Activated CD4-positive, alpha-beta T cell treated with anti-CD3 and anti-CD28 coated beads, Interleukin-2, Interleukin-4, amounts not matched to agents 100 ng/mL and 50 ng/mL, durations not matched to agents 16 hours and 8 hours (primary cell): ENCODE measurements at regions not wholly inside any gene's neighbourhood (a gene's known extent, or its start where the extent isn't known, plus 50 kb on each side); places are given as distances from the start of the nearest gene placed in this dataset.
"Not testable (repeated sequence)": the region's sequence is repeated elsewhere in the genome, so short reads cannot be mapped to it uniquely, and the experiment has no call there.

Source experiments
- DNase-seq: peaks from one replicate; pipeline ENCODE4 v3.0.0-alpha.2; 2020; ENCODE audit warnings: low spot score

DNA sequence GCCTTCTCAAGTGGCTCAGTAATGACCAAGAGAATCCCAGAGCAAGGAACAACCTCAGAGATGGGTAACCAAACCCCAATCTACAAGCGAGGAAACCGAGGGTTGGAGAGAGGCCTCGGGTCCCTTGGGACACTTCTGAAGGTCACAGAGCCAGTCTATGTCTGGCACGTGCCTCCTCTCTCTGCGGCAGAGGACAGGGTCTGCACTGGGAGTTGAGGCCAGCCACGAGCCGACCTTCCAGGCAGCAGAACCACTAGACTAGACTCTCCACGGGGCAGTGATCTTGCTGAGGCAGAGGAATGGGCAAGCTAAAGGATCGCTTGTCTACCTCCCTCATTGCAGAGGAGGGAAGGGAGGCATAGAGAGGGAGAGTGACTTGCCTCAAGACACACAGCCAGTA, 100.6 kb upstream of the SMAD3 start:
- DNase-seq: no peak

DNA sequence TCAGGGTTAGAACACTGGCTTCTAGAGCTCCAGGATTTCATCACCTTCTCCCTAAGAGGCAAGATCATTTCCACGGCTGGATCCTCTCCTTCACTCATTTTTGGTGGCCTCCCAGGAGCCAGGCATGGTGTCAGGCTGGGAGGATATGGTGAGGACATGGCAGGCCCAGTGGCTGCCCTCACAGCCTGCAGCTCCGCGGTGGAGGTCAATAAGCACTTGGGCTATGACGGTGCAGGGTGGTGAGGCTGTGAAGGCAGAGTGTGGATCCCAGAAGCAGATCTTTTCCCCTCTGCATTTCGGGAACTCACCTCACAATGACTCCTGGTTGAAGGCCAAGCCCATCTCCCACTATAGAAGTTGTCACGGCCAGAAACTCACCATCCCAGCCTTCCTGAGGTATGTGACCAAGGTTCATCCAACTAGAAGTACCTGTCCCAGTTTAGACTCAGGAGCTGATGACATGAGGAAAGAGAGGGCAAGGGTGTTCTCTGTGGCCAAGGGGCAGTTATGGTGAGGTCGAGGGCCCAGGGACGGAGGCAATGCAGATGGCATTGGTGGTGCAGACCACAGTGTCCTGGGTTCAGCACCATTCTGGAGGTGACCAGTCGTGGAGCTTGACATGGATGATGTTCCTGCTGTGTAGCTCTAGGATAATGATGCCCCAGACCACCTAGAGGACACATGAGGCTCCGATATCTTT, 100.1 kb upstream of the SMAD3 start:
- DNase-seq: no peak

DNA sequence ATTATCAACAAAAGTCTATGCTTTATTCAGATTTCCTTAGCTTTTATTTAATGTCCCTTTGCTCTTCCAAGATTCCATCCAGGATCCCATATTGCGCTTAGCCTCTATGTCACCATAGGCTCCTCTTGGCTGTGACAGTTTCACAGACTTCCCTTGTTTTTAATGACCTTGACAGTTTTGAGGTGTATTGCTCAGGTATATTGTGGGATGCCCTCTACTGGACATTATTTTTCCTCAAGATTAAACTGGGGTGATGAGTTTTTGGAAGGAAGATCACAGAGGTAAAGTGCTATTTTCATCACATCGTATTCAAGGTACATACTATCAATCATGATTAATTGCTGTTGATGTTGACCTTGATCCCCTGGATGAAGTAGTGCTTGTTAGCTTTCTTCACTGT, 99.1 kb upstream of the SMAD3 start:
- no peak for DNase-seq

DNA sequence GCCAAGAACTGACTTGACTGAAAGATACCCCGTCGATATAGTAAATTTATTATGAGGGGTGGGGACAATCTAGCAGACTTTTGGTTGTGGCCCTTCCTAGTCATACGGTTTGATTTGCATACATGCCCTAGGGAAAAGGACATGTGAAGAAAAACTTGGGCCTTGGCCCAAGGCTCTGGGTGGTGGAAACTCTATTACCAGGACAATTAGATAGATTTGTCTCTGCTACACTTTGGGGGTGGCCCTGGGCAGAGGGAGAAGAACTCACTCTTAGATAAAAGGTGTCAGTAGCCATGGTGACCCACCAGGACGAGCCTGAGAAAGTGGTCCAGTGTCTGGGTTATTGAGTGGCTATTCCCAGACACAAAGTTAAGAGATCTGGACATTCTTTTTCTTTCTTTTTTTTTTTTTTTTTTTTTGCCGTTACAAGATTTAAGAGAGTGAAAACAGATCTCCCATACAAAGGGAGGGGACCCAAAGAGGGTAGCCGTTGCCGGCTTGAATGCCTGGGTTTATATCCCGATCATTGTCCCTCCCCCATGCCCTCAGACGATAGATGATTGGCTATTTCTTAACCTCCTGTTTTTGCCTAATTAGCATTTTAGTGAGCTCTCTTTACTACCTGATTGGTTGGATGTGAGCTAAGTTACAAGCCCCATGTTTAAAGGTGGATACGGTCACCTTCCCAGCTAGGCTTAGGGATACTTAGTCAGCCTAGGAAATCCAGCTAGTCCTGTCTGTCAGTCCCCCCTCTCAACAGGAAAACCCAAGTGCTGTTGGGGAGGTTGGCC, 96.4 kb upstream of the SMAD3 start:
- no peak for DNase-seq

DNA sequence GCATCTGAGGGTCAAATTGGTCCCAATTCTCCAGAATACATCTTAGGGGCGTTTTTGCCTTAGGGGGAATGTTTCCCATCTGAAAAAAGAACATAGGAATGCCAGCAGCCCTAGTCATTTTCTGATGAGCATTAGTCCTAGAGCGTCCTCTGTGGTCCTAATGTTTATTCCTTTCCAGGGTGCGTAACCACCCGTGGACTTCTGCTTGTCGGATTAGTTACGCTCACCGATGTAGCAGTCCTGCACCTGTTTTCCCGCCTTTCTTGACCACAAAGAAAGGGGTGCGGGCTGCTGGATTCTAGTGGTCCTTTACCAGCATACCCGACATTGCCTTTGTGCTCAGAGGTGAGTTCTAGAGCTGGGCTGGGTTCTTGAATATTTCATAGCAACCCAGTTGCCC, 91.3 kb upstream of the SMAD3 start:
- not testable (repeated sequence) for DNase-seq

DNA sequence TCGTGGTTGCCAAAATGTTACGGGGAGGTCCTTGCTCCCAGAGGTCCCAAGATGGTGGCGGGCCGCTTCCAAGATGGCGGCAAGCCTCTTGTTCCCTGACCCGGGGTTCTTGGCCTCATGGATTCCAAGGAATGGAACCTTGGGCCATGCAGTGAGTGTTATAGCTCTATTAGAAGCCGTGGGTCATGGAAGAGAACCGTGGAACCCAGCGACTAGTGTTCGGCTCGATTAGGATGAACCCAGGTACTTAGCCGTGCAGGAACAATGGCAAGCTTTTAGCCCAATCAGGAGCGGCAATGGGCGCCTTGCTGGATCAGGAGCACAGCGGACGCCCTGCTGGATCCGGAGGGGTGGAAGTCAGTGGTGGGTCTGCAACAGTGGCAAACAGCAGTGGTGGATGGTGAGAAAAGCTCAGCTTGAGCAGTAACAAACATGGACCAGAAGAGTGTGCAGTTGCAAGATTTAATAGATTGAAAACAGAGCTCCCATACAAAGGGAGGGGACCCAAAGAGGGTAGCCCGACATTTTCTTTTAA, 89.2 kb upstream of the SMAD3 start:
- DNase-seq: not testable (repeated sequence)

DNA sequence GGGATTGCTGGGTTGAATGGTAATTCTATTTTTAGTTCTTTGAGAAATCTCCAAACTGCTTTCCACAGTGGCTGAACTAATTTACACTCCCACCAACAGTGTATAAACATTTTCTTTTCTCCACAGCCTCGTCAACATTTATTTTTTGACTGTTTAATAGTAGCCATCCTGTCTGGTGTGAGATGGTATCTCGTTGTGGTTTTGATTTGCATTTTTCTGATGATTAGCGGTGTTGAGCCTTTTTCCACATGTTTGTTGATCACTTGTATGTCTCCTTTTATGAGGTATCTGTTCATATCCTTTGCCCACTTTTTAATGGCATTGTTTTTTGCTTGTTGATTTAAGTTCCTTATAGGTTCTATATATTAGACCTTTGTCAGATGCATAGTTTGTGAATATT, 85.1 kb upstream of the SMAD3 start:
- DNase-seq: not testable (repeated sequence)

DNA sequence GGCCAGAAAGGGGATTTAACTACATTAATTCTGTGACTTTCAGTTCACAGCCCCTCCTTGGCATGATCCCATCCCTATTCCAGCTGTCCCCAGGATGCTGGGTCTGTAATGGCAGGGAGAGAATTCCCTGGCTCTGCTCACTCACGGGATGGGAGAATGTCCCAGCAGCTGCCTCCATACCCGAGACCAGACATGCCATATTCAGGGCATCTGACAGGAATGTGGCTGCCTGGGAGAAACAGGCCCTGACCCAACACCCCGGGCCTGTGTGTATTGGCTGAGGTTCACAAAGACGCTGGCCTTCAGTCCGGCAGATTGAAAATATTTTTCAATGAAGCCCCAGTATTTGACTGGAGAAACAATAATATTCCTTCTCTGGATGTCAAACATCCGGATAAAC, 83.6 kb upstream of the SMAD3 start:
- no peak for DNase-seq

DNA sequence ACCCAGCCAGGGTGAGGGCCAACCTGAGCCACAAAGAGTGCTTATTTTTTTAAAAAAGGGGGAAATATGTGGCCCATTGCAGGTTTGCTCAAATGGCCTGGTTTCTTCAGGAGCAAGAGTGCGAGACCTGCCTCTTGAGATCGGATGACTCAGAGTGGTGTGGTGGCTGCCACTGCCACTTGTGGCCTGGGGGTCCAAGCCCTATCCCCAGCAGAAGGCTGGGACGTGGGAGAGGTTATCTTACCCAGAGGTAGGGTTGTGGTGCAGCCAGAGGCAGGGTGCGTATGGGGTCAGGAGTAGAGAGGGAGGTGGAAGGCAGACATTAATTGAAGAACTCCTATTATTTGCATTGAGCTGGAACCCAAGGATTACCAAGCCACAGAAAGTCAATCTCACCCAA, 83.2 kb upstream of the SMAD3 start:
- DNase-seq: no peak

DNA sequence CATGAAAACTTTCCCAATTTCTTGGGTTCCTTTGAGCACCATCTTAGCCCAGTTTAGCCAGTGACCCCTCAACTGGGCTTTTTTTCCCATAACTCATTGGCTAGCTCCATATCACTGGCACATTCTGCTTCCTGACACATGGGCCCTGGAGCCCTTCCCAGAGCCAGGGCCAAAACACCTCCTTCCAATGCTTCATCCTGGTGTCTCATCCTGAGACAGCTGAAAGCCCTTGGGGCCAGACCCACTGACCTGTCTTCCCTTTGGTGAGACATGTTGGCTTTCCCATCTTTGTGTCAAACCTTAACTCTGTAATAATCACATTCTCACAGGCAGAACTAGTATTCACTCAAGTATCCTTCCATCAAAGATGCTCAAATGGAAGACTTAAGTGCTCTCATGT, 82.6 kb upstream of the SMAD3 start:
- DNase-seq: no peak

DNA sequence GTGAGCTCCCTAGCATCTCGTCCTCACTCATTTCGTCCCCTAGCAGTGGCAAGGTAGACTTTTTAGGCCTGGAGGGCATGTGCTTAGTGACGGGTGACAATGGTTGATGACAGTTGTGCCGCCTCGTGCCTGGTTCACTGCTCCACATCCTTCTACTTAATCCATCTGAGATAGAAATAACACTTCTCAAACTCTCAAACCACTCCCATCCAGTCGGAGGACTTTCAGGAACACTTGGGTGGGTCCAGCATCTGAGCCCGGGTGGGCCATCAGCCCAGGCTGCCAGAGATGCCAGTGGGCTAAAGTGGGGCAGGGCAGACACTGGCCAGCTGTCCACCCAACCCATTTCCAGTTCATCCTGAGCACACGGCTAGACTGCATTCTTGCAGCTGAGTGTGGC, 79.7 kb upstream of the SMAD3 start:
- no peak for DNase-seq

DNA sequence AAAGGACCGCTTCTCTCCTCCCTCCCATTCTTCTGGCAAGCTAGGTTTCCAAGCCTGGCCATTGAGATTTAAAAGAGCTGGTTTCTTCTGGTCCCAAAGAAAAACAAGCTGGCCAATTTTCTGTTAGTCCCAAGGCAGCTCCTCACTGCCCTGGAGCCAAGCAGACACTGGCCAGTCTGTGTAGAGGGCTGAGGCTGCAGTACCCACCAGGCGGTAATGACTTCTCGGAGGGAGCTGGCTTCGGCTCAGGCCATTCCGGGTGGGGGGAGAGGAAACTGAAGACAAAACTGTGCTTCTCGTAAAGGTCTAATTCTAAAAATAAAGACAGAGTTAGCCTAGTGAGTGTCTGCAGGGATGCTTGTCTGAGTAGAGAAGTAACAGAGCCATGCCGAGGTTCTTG, 78.5 kb upstream of the SMAD3 start:
- no peak for DNase-seq

DNA sequence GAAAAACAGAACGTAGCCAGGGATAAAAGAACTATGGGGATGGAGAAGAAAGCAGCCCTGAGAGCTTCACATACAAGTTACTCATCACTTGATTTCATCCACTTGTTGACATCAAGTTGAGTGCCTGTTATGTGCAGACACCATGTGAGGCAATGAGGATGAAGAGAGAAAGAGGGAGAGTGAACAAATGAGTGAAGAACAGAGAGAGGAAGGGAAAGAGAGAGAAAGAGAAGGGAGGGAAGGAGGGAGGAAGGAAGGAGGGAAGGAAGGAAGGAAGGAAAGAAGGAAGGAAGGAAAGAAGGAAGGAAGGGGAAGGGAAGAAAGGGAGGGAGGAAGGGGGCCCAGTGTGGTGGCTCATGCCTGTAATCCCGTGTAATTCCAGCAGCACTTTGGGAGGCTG, 72.3 kb upstream of the SMAD3 start:
- no peak for DNase-seq

DNA sequence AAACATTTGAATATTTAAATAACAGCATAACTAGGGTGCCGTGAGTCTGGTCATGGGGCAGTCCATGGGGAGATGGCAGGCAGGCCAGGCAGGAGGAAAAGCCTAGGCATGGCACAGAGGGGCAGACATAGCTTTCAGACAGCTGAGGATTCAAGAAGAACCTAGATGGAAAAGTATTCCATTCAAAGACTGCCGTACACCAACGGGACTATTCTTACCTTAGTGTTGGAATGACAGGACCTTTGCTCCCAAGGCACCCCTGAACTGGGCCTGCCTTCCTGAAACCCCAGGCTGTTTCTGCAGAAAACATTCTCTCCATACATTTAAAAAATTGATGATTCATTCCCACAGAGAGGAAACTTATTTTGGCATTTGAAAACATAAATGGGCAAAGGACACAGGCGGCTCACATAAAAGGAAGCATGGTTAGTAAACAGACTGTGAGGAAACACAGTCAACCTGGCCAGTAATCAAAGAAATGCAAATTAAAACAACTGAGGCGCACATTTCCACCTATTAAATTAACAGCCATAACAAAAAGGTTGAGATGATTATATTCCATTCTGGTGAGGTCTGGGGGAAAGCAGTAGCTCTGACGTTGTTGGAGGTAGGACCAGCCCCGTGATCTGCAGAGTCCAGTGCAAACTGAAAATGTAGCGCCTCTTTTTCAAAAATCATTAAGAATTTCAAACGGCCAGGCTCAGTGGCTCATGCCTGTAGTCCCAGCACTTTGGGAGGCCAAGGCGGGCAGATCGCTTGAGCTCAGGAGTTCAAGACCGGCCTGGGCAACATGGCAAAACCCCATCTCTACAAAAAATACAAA, 71.3 kb upstream of the SMAD3 start:
- DNase-seq: no peak

DNA sequence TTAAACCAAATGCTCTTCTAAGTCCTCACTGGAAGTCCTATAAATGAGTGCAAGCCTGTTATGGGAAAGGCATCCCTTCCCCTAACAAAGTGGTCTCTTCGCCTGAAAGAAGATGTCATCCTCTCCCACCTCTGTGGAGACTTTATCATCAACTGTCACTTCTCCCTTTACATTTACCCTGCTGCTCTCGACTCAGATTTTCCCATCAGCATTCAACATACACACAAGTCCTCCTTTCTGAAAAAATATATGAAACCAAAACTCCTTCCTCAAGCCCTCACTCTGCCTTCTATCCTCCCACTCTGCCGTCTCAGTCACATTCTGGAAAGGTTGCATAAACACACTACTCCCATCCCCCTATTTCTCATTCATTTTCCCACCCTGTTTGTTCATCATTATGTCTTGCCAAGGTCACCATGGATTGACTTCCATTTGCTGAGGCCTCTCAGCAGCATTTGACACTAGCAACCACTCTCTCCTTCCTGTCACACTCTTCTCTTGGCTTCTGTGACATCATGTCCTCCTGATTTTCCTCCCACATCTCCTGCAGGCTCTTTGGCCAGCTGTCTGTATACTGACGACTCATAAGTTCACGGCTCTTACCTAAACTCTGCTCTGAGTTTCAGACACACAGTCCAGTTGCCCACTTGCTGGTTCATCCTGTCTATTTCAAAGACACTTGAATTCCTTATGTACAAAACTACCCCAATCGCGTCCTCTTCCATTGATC, 70.3 kb upstream of the SMAD3 start:
- no peak for DNase-seq

DNA sequence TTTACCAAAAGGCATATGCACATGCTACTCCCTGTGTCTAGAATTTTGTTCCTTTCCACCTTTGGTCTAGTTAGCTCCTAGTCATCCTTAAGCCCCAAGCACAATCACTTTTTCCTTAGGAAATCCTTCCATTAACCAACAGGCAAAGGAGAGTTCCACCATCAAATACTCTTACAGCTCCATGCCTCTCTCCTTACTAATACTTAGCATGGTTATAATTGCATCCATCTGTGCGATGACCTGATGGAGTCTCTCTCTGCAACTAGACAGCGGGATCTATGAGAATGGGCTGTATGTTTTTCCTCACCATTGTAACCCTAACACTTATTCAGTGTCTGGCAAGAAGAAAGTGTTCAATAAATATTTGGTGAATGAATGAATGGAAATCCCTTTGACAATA, 69.3 kb upstream of the SMAD3 start:
- DNase-seq: no peak

DNA sequence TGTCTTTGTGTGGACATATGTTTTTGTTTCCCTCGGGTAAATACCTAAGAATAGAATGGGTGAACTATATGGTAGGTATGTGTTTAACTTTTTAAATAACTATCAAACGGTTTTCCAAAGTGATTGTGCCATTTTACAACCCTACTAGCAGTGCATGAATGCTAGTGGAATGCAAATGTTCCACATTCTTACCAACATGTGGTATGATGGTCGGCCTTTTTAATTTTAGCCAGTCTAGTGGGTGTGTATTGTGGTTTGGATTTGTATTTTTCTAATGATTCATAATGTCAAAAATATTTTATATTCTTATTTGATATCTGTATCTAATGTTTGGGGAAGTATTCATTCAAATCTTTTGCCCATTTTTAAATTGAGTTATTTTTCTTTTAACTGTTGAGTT, 68.2 kb upstream of the SMAD3 start:
- DNase-seq: no peak

DNA sequence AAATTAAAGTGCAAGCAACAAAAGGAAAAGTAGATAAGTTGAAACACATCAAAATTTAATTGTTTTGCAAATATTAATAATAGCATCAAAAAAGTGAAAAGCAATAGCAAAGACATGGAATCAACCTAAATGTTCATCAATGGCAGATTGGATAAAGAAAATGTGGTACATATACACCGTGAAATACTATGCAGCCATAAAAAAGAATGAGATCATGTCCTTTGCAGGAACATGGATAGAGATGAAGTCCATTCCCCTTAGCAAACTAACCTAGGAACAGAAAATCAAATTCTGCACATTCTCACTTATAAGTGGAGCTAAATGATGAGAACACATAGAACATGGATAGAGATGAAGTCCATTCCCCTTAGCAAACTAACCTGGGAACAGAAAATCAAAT, 67.2 kb upstream of the SMAD3 start:
- DNase-seq: not testable (repeated sequence)

DNA sequence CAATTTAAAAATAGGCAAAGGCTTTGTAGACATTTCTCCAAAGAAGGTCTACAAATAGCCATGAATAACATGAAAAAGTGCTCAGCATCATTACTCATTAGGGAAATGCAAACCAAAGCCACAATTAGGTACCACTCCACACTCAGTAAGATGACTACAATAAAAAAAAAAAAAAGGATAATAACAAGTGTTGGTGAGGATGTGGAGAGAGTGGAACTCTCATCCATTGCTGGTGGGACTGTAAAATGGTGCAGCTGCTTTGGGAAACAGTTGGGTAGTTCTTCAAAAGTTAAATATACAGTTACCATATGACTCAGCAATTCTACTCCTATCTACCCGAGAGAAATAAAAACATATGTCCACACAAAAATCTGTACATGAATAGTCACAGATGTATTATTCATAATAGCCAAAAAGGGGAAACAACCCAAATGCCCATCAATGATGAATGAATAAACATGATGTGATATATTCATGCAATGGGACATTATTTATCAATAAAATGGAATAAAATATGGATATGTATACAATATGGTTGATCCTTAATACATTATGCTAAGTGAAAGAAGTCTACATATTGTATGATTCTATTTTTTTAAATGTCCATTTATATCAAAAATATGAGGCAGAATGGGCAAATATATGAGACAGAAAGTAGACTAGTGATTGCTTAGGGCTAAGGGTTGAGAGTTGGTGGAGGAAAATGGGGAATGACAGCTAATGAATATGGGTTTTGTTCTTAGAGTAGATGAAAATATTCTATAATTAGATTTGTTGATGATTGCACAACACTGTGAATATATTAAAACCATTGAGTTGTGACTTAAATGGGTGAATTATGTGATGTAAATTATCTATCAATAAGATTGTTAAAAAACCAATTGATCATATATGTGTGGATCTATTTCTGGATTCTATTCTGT, 66.1 kb upstream of the SMAD3 start:
- DNase-seq: no peak

DNA sequence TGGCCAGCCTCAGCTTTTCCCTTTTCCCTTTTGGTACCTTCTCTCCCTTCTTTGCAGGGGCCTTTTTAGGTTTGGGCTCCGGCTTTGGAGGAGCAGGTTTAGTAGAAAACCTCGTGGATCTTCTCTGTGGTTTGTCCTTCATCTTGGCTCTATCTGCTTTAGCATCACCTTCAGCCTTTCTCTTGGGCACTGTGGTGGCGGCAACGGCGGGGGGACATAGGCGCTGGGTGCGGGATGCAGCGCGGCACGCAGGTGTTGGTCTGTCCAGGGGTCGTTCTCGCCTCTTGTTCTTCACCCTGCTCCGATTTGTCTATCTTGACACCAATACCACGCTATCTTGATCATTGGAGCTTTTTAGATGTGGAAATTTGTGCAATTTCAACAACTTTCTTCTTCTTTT, 64.5 kb upstream of the SMAD3 start:
- no peak for DNase-seq

DNA sequence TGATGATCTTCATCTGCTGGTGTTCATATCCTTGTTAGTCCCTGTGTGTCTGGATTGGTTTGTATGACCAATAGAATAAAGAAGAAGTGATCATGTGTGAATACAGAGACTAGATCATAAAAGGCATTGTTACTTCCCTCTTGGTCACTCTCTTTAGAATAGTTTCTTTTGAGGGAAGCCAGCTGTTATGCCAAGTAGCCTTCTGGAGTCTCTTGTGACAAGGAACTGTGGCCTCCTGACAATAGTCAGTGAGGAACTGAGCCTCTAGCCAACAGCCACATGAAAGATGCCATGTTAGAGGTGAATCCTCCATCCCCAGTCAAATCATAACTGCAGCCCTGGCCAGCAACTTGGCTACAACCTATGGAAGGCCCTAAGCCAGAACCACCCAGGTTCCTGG, 63.0 kb upstream of the SMAD3 start:
- no peak for DNase-seq
